WTC11 (cell line): ENCODE measurements at regions not wholly inside any gene's neighbourhood (a gene's known extent, or its start where the extent isn't known, plus 50 kb on each side); places are given as distances from the start of the nearest gene placed in this dataset.

Source experiments
- ATAC-seq: fragments of 200-7000 bp; cut with Tn5 transposase; 2 replicates; pipeline ENCODE4 v1.10.0; 2021; ENCODE audit warnings: mild to moderate bottlenecking, moderate library complexity
- CTCF ChIA-PET: fragments of 300-600 bp; sonication (Branson Sonifier 250); formaldehyde crosslinking; loops from one replicate; lab custom pipeline; 2021; ENCODE audit warnings: antibody characterized with exemption; lab: Charles Lee
- POLR2A ChIA-PET: fragments of 350-600 bp; sonication (Branson Sonifier 250); formaldehyde crosslinking; loops from one replicate; lab custom pipeline; 2021; ENCODE audit warnings: antibody characterized with exemption; lab: Charles Lee
- DNase-seq: peaks from one replicate; pipeline ENCODE4 v3.0.0; 2021; ENCODE audit warnings: low spot score
- H3K27ac Mint-ChIP-seq: 2 replicates; pipeline ENCODE4 v1.8.0; 2021; ENCODE audit warnings: mixed read lengths
- H3K27me3 Mint-ChIP-seq: 2 replicates; pipeline ENCODE4 v1.8.0; 2021; ENCODE audit warnings: low read depth, mild to moderate bottlenecking, moderate library complexity, mixed read lengths
- H3K36me3 Mint-ChIP-seq: 2 replicates; pipeline ENCODE4 v1.8.0; 2021; ENCODE audit warnings: mixed read lengths
- H3K4me1 Mint-ChIP-seq: 2 replicates; pipeline ENCODE4 v1.8.0; 2022; ENCODE audit warnings: mixed read lengths
- H3K4me3 Mint-ChIP-seq: 2 replicates; pipeline ENCODE4 v1.8.0; 2021; ENCODE audit warnings: mild to moderate bottlenecking, moderate library complexity, mixed read lengths
- H3K9me3 Mint-ChIP-seq: 2 replicates; pipeline ENCODE4 v1.8.0; 2021; ENCODE audit warnings: mixed read lengths
- CBFB ChIP-seq: sonication (generic); formaldehyde crosslinking; IDR thresholded peaks from 2 replicates; pipeline ENCODE4 v1.8.1; 2022; ENCODE audit warnings: mild to moderate bottlenecking, low read depth, missing genetic modification reagents
- CREM ChIP-seq: sonication (generic); formaldehyde crosslinking; IDR thresholded peaks from 2 replicates; pipeline ENCODE4 v1.8.1; 2022; ENCODE audit warnings: mild to moderate bottlenecking, missing genetic modification reagents, moderate library complexity
- ESRRA ChIP-seq: sonication (generic); formaldehyde crosslinking; IDR thresholded peaks from 2 replicates; pipeline ENCODE4 v1.8.1; 2022; ENCODE audit warnings: mild to moderate bottlenecking, missing genetic modification reagents, borderline replicate concordance
- FOXP1 ChIP-seq: sonication (generic); formaldehyde crosslinking; IDR thresholded peaks from 2 replicates; pipeline ENCODE4 v1.8.0; 2022; ENCODE audit warnings: missing genetic modification reagents, mild to moderate bottlenecking, moderate library complexity, borderline replicate concordance
- JUN ChIP-seq: sonication (generic); formaldehyde crosslinking; IDR thresholded peaks from 2 replicates; pipeline ENCODE4 v1.8.0; 2023; ENCODE audit warnings: mild to moderate bottlenecking, missing genetic modification reagents
- NFYB ChIP-seq: sonication (generic); formaldehyde crosslinking; conservative IDR thresholded peaks from 2 replicates; pipeline ENCODE4 v1.8.0; 2022; ENCODE audit warnings: low read depth, missing genetic modification reagents
- NR1H2 ChIP-seq: sonication (generic); formaldehyde crosslinking; IDR thresholded peaks from 2 replicates; pipeline ENCODE4 v1.9.0; 2021; ENCODE audit warnings: mild to moderate bottlenecking, moderate library complexity, missing genetic modification reagents
- NR2C2 ChIP-seq: sonication (generic); formaldehyde crosslinking; IDR thresholded peaks from 2 replicates; pipeline ENCODE4 v1.8.0; 2022; ENCODE audit warnings: mild to moderate bottlenecking, missing genetic modification reagents
- PRRX2 ChIP-seq: fragments of 250-450 bp; sonication (Bioruptor Pico); IDR thresholded peaks from 2 replicates; pipeline ENCODE4 v1.8.0; 2021; ENCODE audit warnings: mild to moderate bottlenecking
- RELA ChIP-seq: sonication (generic); formaldehyde crosslinking; IDR thresholded peaks from 2 replicates; pipeline ENCODE4 v1.8.1; 2022; ENCODE audit warnings: missing genetic modification reagents, mild to moderate bottlenecking, borderline replicate concordance
- SMAD3 ChIP-seq: sonication (generic); formaldehyde crosslinking; IDR thresholded peaks from 2 replicates; pipeline ENCODE4 v1.8.0; 2022; ENCODE audit warnings: missing genetic modification reagents, mild to moderate bottlenecking, borderline replicate concordance
- TF ChIP-seq, protein P1 (sequence below): sonication (generic); formaldehyde crosslinking; conservative IDR thresholded peaks from 2 replicates; pipeline ENCODE4 v1.8.1; 2023; ENCODE audit warnings: mild to moderate bottlenecking, low read depth, missing genetic modification reagents, moderate library complexity
- TF ChIP-seq, protein P2 (sequence below): fragments of 250-450 bp; sonication (Bioruptor Pico); IDR thresholded peaks from 2 replicates; pipeline ENCODE4 v1.9.0; 2021; ENCODE audit warnings: mild to moderate bottlenecking
- TF ChIP-seq, protein P3 (sequence below): fragments of 250-450 bp; sonication (Bioruptor Pico); IDR thresholded peaks from 2 replicates; pipeline ENCODE4 v1.8.0; 2021; ENCODE audit warnings: mild to moderate bottlenecking
- TF ChIP-seq, protein P4 (sequence below): sonication (generic); formaldehyde crosslinking; IDR thresholded peaks from 2 replicates; pipeline ENCODE4 v1.8.0; 2023; ENCODE audit warnings: missing genetic modification reagents
- TF ChIP-seq, protein P5 (sequence below): sonication (generic); formaldehyde crosslinking; IDR thresholded peaks from 2 replicates; pipeline ENCODE4 v1.8.0; 2023; ENCODE audit warnings: missing genetic modification reagents, mild to moderate bottlenecking, borderline replicate concordance
- TF ChIP-seq, protein P6 (sequence below): fragments of 200-600 bp; IDR thresholded peaks from 2 replicates; pipeline ENCODE4 v1.8.0; 2022; ENCODE audit warnings: antibody characterized with exemption
- TF ChIP-seq, protein P7 (sequence below): sonication (generic); formaldehyde crosslinking; IDR thresholded peaks from 2 replicates; pipeline ENCODE4 v1.8.0; 2023; ENCODE audit warnings: mild to moderate bottlenecking, missing genetic modification reagents
- TF ChIP-seq, protein P8 (sequence below): sonication (generic); formaldehyde crosslinking; IDR thresholded peaks from 2 replicates; pipeline ENCODE4 v1.8.1; 2023; ENCODE audit warnings: mild to moderate bottlenecking, moderate library complexity, missing genetic modification reagents

DNA sequence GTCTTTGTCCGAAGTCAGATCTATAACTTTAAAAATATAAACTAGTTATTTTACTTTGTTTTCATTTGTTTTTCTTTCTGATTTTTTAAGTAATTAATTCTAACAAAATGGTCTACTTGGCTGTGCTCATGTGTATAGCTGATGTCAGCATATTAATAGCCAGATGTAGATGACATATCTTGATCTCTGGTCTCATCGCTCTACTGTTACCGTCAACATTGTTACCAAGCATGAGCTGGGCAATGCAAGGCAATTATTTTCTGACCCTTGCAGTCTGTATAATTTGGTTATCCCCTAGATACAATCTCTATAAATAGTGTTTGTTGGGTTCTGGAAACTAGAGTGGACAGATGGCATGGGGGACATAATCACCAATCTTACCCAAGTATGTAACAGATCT is 151.6 kb upstream of the PTPRK start:
- H3K27ac Mint-ChIP-seq = no peak overlapping the region
- no peak overlapping the region for H3K4me3 Mint-ChIP-seq
- no peaks in the 10 kb centered on the region for H3K27me3 Mint-ChIP-seq
- DNase-seq (no peak), ATAC-seq (no peak)
- no peaks in the 10 kb centered on the region for H3K36me3 Mint-ChIP-seq
- no peaks in the 10 kb centered on the region for H3K9me3 Mint-ChIP-seq
- ChIA-PET CTCF (no interaction called here), POLR2A (no interaction called here)
- TF ChIP-seq ESRRA (CRISPR knock-in tag) (no peak), PRRX2 (CRISPR knock-in tag) (no peak), NR2C2 (CRISPR knock-in tag) (no peak), JUN (no peak), SMAD3 (CRISPR knock-in tag) (no peak), NR1H2 (CRISPR knock-in tag) (no peak), CREM (CRISPR knock-in tag) (no peak)
- TF ChIP-seq, protein P1, sequence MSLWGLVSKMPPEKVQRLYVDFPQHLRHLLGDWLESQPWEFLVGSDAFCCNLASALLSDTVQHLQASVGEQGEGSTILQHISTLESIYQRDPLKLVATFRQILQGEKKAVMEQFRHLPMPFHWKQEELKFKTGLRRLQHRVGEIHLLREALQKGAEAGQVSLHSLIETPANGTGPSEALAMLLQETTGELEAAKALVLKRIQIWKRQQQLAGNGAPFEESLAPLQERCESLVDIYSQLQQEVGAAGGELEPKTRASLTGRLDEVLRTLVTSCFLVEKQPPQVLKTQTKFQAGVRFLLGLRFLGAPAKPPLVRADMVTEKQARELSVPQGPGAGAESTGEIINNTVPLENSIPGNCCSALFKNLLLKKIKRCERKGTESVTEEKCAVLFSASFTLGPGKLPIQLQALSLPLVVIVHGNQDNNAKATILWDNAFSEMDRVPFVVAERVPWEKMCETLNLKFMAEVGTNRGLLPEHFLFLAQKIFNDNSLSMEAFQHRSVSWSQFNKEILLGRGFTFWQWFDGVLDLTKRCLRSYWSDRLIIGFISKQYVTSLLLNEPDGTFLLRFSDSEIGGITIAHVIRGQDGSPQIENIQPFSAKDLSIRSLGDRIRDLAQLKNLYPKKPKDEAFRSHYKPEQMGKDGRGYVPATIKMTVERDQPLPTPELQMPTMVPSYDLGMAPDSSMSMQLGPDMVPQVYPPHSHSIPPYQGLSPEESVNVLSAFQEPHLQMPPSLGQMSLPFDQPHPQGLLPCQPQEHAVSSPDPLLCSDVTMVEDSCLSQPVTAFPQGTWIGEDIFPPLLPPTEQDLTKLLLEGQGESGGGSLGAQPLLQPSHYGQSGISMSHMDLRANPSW (CRISPR knock-in tag) = no peak
- TF ChIP-seq, protein P2, sequence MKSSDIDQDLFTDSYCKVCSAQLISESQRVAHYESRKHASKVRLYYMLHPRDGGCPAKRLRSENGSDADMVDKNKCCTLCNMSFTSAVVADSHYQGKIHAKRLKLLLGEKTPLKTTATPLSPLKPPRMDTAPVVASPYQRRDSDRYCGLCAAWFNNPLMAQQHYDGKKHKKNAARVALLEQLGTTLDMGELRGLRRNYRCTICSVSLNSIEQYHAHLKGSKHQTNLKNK = no peak
- TF ChIP-seq, protein P3, sequence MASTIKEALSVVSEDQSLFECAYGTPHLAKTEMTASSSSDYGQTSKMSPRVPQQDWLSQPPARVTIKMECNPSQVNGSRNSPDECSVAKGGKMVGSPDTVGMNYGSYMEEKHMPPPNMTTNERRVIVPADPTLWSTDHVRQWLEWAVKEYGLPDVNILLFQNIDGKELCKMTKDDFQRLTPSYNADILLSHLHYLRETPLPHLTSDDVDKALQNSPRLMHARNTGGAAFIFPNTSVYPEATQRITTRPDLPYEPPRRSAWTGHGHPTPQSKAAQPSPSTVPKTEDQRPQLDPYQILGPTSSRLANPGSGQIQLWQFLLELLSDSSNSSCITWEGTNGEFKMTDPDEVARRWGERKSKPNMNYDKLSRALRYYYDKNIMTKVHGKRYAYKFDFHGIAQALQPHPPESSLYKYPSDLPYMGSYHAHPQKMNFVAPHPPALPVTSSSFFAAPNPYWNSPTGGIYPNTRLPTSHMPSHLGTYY (CRISPR knock-in tag) = no peak
- TF ChIP-seq, protein P4, sequence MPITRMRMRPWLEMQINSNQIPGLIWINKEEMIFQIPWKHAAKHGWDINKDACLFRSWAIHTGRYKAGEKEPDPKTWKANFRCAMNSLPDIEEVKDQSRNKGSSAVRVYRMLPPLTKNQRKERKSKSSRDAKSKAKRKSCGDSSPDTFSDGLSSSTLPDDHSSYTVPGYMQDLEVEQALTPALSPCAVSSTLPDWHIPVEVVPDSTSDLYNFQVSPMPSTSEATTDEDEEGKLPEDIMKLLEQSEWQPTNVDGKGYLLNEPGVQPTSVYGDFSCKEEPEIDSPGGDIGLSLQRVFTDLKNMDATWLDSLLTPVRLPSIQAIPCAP = no peak
- TF ChIP-seq, protein P5, sequence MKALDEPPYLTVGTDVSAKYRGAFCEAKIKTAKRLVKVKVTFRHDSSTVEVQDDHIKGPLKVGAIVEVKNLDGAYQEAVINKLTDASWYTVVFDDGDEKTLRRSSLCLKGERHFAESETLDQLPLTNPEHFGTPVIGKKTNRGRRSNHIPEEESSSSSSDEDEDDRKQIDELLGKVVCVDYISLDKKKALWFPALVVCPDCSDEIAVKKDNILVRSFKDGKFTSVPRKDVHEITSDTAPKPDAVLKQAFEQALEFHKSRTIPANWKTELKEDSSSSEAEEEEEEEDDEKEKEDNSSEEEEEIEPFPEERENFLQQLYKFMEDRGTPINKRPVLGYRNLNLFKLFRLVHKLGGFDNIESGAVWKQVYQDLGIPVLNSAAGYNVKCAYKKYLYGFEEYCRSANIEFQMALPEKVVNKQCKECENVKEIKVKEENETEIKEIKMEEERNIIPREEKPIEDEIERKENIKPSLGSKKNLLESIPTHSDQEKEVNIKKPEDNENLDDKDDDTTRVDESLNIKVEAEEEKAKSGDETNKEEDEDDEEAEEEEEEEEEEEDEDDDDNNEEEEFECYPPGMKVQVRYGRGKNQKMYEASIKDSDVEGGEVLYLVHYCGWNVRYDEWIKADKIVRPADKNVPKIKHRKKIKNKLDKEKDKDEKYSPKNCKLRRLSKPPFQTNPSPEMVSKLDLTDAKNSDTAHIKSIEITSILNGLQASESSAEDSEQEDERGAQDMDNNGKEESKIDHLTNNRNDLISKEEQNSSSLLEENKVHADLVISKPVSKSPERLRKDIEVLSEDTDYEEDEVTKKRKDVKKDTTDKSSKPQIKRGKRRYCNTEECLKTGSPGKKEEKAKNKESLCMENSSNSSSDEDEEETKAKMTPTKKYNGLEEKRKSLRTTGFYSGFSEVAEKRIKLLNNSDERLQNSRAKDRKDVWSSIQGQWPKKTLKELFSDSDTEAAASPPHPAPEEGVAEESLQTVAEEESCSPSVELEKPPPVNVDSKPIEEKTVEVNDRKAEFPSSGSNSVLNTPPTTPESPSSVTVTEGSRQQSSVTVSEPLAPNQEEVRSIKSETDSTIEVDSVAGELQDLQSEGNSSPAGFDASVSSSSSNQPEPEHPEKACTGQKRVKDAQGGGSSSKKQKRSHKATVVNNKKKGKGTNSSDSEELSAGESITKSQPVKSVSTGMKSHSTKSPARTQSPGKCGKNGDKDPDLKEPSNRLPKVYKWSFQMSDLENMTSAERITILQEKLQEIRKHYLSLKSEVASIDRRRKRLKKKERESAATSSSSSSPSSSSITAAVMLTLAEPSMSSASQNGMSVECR (CRISPR knock-in tag) = no peak
- no peaks in the 10 kb centered on the region for H3K4me1 Mint-ChIP-seq

DNA sequence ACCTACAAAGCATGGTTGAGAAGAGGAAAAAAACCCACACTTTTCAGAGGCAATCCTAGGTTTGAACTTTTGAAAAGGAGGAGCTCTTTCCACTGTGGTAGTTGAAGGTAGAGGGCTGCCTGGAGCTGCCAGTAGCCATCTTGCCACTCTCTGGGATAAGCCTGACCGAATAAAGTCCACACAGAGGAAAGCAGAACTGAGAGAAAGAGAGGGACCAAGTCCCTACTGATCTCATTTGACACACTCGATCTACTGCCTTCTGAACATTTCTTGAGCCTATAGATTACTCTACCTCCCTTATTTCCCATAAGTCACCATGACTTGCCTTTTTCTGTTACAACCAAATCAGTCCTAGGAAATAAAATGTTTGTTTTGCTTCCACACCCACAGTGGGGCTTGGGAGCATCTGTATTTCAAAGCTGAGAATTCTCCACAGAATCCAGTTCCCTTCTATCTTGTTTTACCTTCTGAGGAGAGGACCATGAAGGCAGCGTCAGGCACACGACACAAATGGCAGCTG is 147.0 kb upstream of the PTPRK start:
- DNase-seq (no peak), ATAC-seq (no peak)
- ChIA-PET CTCF (interaction anchor here (0.9 kb wide), 1 partner anchor 27 kb away, joined by 3 read pairs; no protein-coding TSS in a partner anchor), POLR2A (no interaction called here)
- Mint-ChIP-seq H3K9me3 (no peaks in the 10 kb centered on the region), H3K36me3 (no peaks in the 10 kb centered on the region), H3K27ac (no peak overlapping the region), H3K4me3 (no peak overlapping the region), H3K4me1 (no peaks in the 10 kb centered on the region), H3K27me3 (no peaks in the 10 kb centered on the region)
- TF ChIP-seq FOXP1 (CRISPR knock-in tag) (no peak), SMAD3 (CRISPR knock-in tag) (no peak), NFYB (no peak), RELA (CRISPR knock-in tag) (no peak), CBFB (no peak), JUN (no peak)
- TF ChIP-seq, protein P6, sequence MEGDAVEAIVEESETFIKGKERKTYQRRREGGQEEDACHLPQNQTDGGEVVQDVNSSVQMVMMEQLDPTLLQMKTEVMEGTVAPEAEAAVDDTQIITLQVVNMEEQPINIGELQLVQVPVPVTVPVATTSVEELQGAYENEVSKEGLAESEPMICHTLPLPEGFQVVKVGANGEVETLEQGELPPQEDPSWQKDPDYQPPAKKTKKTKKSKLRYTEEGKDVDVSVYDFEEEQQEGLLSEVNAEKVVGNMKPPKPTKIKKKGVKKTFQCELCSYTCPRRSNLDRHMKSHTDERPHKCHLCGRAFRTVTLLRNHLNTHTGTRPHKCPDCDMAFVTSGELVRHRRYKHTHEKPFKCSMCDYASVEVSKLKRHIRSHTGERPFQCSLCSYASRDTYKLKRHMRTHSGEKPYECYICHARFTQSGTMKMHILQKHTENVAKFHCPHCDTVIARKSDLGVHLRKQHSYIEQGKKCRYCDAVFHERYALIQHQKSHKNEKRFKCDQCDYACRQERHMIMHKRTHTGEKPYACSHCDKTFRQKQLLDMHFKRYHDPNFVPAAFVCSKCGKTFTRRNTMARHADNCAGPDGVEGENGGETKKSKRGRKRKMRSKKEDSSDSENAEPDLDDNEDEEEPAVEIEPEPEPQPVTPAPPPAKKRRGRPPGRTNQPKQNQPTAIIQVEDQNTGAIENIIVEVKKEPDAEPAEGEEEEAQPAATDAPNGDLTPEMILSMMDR = no peak
- TF ChIP-seq, protein P7, sequence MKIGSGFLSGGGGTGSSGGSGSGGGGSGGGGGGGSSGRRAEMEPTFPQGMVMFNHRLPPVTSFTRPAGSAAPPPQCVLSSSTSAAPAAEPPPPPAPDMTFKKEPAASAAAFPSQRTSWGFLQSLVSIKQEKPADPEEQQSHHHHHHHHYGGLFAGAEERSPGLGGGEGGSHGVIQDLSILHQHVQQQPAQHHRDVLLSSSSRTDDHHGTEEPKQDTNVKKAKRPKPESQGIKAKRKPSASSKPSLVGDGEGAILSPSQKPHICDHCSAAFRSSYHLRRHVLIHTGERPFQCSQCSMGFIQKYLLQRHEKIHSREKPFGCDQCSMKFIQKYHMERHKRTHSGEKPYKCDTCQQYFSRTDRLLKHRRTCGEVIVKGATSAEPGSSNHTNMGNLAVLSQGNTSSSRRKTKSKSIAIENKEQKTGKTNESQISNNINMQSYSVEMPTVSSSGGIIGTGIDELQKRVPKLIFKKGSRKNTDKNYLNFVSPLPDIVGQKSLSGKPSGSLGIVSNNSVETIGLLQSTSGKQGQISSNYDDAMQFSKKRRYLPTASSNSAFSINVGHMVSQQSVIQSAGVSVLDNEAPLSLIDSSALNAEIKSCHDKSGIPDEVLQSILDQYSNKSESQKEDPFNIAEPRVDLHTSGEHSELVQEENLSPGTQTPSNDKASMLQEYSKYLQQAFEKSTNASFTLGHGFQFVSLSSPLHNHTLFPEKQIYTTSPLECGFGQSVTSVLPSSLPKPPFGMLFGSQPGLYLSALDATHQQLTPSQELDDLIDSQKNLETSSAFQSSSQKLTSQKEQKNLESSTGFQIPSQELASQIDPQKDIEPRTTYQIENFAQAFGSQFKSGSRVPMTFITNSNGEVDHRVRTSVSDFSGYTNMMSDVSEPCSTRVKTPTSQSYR = no peak
- TF ChIP-seq, protein P8, sequence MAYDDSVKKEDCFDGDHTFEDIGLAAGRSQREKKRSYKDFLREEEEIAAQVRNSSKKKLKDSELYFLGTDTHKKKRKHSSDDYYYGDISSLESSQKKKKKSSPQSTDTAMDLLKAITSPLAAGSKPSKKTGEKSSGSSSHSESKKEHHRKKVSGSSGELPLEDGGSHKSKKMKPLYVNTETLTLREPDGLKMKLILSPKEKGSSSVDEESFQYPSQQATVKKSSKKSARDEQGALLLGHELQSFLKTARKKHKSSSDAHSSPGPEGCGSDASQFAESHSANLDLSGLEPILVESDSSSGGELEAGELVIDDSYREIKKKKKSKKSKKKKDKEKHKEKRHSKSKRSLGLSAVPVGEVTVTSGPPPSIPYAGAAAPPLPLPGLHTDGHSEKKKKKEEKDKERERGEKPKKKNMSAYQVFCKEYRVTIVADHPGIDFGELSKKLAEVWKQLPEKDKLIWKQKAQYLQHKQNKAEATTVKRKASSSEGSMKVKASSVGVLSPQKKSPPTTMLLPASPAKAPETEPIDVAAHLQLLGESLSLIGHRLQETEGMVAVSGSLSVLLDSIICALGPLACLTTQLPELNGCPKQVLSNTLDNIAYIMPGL (CRISPR knock-in tag) = no peak
